H1 (cell line): ENCODE measurements at regions not wholly inside any gene's neighbourhood (a gene's known extent, or its start where the extent isn't known, plus 50 kb on each side); places are given as distances from the start of the nearest gene placed in this dataset.
A peak's percentile ranks its signal among the peaks of the same experiment; 100 is the strongest.

Source experiments
- ATF3 ChIP-seq: IDR thresholded peaks from 2 replicates; pipeline ENCODE4 v1.6.1; 2011; ENCODE audit warnings: low read depth, mild to moderate bottlenecking, low read length; ENCODE audit not compliant: insufficient read depth
- BRCA1 ChIP-seq: IDR thresholded peaks from 2 replicates; pipeline ENCODE4 v1.6.1; 2012; ENCODE audit warnings: low read depth, low read length, improper control_type of control experiment
- CHD1 ChIP-seq: IDR thresholded peaks from 2 replicates; pipeline ENCODE4 v1.6.1; 2012; ENCODE audit warnings: low read depth, low read length, improper control_type of control experiment
- CREB1 ChIP-seq: IDR thresholded peaks from 2 replicates; pipeline ENCODE4 v1.6.1; 2012; ENCODE audit warnings: inconsistent platforms
- EP300 ChIP-seq, 2 experiments: IDR thresholded peaks; 1 replicate in 1 of 2; 2 replicates in 1 of 2; pipeline ENCODE4 v1.6.1; 2011 to 2012; ENCODE audit warnings: low read depth in 2 of 2, low read length in 2 of 2, mild to moderate bottlenecking in 2 of 2, borderline replicate concordance in 1 of 2, inconsistent platforms in 1 of 2, moderate library complexity in 1 of 2
- EZH2 ChIP-seq: fragments of 200-600 bp; sonication (generic); IDR thresholded peaks from 2 replicates; pipeline ENCODE4 v1.7.1; 2012; ENCODE audit warnings: low read depth, mild to moderate bottlenecking, moderate library complexity, low read length, inconsistent platforms; ENCODE audit not compliant: severe bottlenecking
- FOSL1 ChIP-seq: IDR thresholded peaks from 2 replicates; pipeline ENCODE4 v1.6.1; 2011; ENCODE audit warnings: mild to moderate bottlenecking, low read depth, low read length, moderate library complexity; ENCODE audit not compliant: insufficient read depth
- KDM1A ChIP-seq: fragments of 200-600, 300-600 bp; sonication (generic); IDR thresholded peaks from 2 replicates; pipeline ENCODE4 v1.7.1; 2016; ENCODE audit warnings: mild to moderate bottlenecking, low read length, borderline replicate concordance
- KDM5A ChIP-seq: fragments of 200-600 bp; IDR thresholded peaks from 2 replicates; pipeline ENCODE4 v1.7.1; 2012; ENCODE audit warnings: mild to moderate bottlenecking, low read length, inconsistent platforms, mixed read lengths
- MAFK ChIP-seq: IDR thresholded peaks from 2 replicates; pipeline ENCODE4 v1.6.1; 2012; ENCODE audit warnings: low read depth, mild to moderate bottlenecking, improper control_type of control experiment, low read length
- MAX ChIP-seq: IDR thresholded peaks from 2 replicates; pipeline ENCODE4 v1.6.1; 2012; ENCODE audit warnings: inconsistent platforms
- NRF1 ChIP-seq: IDR thresholded peaks from 2 replicates; pipeline ENCODE4 v1.6.1; 2011; ENCODE audit warnings: mild to moderate bottlenecking, low read depth, low read length, improper control_type of control experiment
- POU5F1 ChIP-seq: IDR thresholded peaks from 2 replicates; pipeline ENCODE4 v1.6.1; 2011; ENCODE audit warnings: low read depth, mild to moderate bottlenecking, low read length, moderate library complexity
- RAD21 ChIP-seq, 2 experiments: IDR thresholded peaks in 1 of 2; conservative IDR thresholded peaks in 1 of 2; 2 replicates each; pipeline ENCODE4 v1.6.1; 2011; ENCODE audit warnings: low read depth in 2 of 2, low read length in 2 of 2, improper control_type of control experiment in 1 of 2, inconsistent platforms in 1 of 2, mild to moderate bottlenecking in 1 of 2, moderate library complexity in 1 of 2
- SAP30 ChIP-seq: fragments of 300-600 bp; sonication (generic); IDR thresholded peaks from 2 replicates; pipeline ENCODE4 v1.7.1; 2012; ENCODE audit warnings: low read length, moderate library complexity, mild to moderate bottlenecking, inconsistent platforms; ENCODE audit not compliant: insufficient read depth, insufficient replicate concordance
- SUZ12 ChIP-seq: fragments of 200-600 bp; sonication (generic); IDR thresholded peaks from 2 replicates; pipeline ENCODE4 v1.6.1; 2012; ENCODE audit warnings: mild to moderate bottlenecking, inconsistent platforms, low read length, moderate library complexity, mixed read lengths
- TAF7 ChIP-seq: optimal IDR thresholded peaks from 2 replicates; pipeline ENCODE3; 2011; ENCODE audit warnings: low read depth, mild to moderate bottlenecking, inconsistent platforms, low read length, moderate library complexity, borderline replicate concordance
- TBP ChIP-seq: IDR thresholded peaks from 2 replicates; pipeline ENCODE4 v1.6.1; 2011; ENCODE audit warnings: low read depth, low read length, improper control_type of control experiment
- YY1 ChIP-seq: IDR thresholded peaks from 2 replicates; pipeline ENCODE4 v1.6.1; 2011; ENCODE audit warnings: low read depth, mild to moderate bottlenecking, low read length

GRCh38 chr11:116357784-116358544 is 414.8 kb downstream of the BUD13 start (continued):
- TF ChIP-seq RAD21 (IDR thresholded peaks at IDR 0.05 in 1 of 2, conservative IDR thresholded peaks at IDR 0.05 in 1 of 2; ENCODE audit: low read depth in 2 of 2, low read length in 2 of 2), result peak; percentile 80 to 92
- peak; percentile 58; the same call in 1 of the 2 replicates for TF ChIP-seq CREB1
- TF ChIP-seq POU5F1, result no peak
- TF ChIP-seq EP300 (IDR thresholded peaks at IDR 0.05; ENCODE audit: borderline replicate concordance in 1 of 2, low read depth in 2 of 2, low read length in 2 of 2), result peak in 1 of 2 experiments; percentile 44; a peak in 1 of 3 replicates
- no peak for TF ChIP-seq ATF3
- no peak for TF ChIP-seq TAF7
- TF ChIP-seq MAX, result peak; percentile 82
- peak; percentile 46; the same call in 1 of the 2 replicates for TF ChIP-seq YY1
- no peak for TF ChIP-seq SUZ12
- TF ChIP-seq CHD1, result no peak
- no peak for TF ChIP-seq KDM5A
- no peak for TF ChIP-seq BRCA1
- peak; percentile 46; the same call in 1 of the 2 replicates for TF ChIP-seq KDM1A
- no peak for TF ChIP-seq MAFK
- no peak for TF ChIP-seq SAP30
- TF ChIP-seq EZH2, result no peak
- TF ChIP-seq NRF1, result no peak
- TF ChIP-seq FOSL1, result no peak
- no peak for TF ChIP-seq TBP
